T1000 (cell line): ENCODE measurements at regions not wholly inside any gene's neighbourhood (a gene's known extent, or its start where the extent isn't known, plus 50 kb on each side); places are given as distances from the start of the nearest gene placed in this dataset.
"Not testable (repeated sequence)": the region's sequence is repeated elsewhere in the genome, so short reads cannot be mapped to it uniquely, and the experiment has no call there.

ENCODE experiments used
- DNase-seq: peaks from one replicate; lab custom pipeline; 2025; ENCODE audit warnings: mixed read lengths; lab: John Stamatoyannopoulos, UW

GRCh38 chr5:96133341-96134079 lies 171.9 kb upstream of the ELL2 start:
- DNase-seq: no peak

- no peak for DNase-seq
Measured at GRCh38 chr5:96129276-96129675, 167.6 kb upstream of the ELL2 start.

GRCh38 chr5:96128204-96128864 lies 166.7 kb upstream of the ELL2 start:
- DNase-seq: no peak

GRCh38 chr5:96127538-96127937 lies 165.9 kb upstream of the ELL2 start:
- DNase-seq: no peak

- DNase-seq: no peak
Measured at GRCh38 chr5:96125231-96125891, 163.7 kb upstream of the ELL2 start.

GRCh38 chr5:96124589-96124988 lies 162.9 kb upstream of the ELL2 start:
- no peak for DNase-seq

GRCh38 chr5:96123418-96123817 lies 161.8 kb upstream of the ELL2 start:
- DNase-seq: no peak

GRCh38 chr5:96121364-96121763 lies 159.7 kb upstream of the ELL2 start:
- no peak for DNase-seq

GRCh38 chr5:96120120-96120519 lies 158.5 kb upstream of the ELL2 start:
- no peak for DNase-seq

- DNase-seq: no peak
Measured at GRCh38 chr5:96117771-96118651, 156.4 kb upstream of the ELL2 start.

- DNase-seq: no peak
Measured at GRCh38 chr5:96115147-96115807, 153.6 kb upstream of the ELL2 start.

- no peak for DNase-seq
Measured at GRCh38 chr5:96114736-96115135, 153.1 kb upstream of the ELL2 start.

- DNase-seq: no peak
Measured at GRCh38 chr5:96113170-96113939, 151.7 kb upstream of the ELL2 start.

- no peak for DNase-seq
Measured at GRCh38 chr5:96112703-96113102, 151.1 kb upstream of the ELL2 start.

- no peak for DNase-seq
Measured at GRCh38 chr5:96112123-96112670, 150.5 kb upstream of the ELL2 start.

GRCh38 chr5:96111080-96111756 lies 149.6 kb upstream of the ELL2 start:
- DNase-seq: no peak

- DNase-seq: no peak
Measured at GRCh38 chr5:96110300-96110699, 148.6 kb upstream of the ELL2 start.

- not testable (repeated sequence) for DNase-seq
Measured at GRCh38 chr5:96108629-96109028, 147.0 kb upstream of the ELL2 start.

- DNase-seq: not testable (repeated sequence)
Measured at GRCh38 chr5:96103829-96104228, 142.2 kb upstream of the ELL2 start.
